ENCODE measurements at regions not wholly inside any gene's neighbourhood (a gene's known extent, or its start where the extent isn't known, plus 50 kb on each side); places are given as distances from the start of the nearest gene placed in this dataset.

DNA sequence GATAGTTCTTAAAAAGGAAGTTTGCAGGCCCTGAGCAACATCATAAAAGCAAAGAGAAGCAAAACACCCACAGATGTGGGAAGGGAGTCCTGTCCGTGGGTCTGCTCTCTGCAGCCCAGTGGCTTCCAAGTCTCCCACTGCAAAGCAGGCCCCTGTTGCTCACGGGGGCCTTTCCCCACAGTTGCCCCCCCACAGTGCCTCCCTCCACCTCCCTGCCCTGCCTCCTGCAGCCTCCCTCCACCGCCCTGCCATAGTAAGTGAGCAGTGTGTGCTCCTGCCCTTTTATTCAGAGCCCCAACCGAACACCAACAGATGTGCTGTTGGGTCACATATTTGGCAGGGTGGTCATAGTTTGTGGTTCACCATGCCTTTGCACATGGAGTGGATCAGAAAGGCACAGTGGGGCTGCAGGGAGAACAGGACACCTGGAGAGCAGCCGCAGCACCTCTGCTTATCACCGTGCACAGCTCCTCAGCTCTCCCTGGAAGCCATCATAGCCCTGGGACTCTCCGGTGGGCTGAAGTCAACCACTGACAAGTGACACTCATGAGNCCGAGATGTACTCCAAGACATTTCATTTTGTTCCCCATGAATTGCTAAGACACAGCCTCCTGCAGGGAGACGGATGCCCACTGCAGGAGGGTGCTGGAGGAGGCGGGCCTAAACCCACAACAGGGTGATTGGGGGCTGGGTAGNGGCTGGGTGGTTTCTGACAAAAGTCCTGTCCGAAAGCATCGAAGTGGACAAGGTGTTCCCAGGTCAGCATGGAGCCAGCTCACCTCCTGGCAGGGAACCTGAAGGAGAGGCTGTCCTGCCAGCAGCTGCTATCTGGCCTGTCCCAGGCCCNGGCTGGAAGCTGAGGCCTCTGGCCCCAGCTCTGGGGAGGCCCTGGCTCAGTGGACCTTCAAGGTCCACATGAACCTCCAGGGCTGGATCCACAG is 278.9 kb downstream of the GADD45G start (continued):
- TF ChIP-seq, protein P1, sequence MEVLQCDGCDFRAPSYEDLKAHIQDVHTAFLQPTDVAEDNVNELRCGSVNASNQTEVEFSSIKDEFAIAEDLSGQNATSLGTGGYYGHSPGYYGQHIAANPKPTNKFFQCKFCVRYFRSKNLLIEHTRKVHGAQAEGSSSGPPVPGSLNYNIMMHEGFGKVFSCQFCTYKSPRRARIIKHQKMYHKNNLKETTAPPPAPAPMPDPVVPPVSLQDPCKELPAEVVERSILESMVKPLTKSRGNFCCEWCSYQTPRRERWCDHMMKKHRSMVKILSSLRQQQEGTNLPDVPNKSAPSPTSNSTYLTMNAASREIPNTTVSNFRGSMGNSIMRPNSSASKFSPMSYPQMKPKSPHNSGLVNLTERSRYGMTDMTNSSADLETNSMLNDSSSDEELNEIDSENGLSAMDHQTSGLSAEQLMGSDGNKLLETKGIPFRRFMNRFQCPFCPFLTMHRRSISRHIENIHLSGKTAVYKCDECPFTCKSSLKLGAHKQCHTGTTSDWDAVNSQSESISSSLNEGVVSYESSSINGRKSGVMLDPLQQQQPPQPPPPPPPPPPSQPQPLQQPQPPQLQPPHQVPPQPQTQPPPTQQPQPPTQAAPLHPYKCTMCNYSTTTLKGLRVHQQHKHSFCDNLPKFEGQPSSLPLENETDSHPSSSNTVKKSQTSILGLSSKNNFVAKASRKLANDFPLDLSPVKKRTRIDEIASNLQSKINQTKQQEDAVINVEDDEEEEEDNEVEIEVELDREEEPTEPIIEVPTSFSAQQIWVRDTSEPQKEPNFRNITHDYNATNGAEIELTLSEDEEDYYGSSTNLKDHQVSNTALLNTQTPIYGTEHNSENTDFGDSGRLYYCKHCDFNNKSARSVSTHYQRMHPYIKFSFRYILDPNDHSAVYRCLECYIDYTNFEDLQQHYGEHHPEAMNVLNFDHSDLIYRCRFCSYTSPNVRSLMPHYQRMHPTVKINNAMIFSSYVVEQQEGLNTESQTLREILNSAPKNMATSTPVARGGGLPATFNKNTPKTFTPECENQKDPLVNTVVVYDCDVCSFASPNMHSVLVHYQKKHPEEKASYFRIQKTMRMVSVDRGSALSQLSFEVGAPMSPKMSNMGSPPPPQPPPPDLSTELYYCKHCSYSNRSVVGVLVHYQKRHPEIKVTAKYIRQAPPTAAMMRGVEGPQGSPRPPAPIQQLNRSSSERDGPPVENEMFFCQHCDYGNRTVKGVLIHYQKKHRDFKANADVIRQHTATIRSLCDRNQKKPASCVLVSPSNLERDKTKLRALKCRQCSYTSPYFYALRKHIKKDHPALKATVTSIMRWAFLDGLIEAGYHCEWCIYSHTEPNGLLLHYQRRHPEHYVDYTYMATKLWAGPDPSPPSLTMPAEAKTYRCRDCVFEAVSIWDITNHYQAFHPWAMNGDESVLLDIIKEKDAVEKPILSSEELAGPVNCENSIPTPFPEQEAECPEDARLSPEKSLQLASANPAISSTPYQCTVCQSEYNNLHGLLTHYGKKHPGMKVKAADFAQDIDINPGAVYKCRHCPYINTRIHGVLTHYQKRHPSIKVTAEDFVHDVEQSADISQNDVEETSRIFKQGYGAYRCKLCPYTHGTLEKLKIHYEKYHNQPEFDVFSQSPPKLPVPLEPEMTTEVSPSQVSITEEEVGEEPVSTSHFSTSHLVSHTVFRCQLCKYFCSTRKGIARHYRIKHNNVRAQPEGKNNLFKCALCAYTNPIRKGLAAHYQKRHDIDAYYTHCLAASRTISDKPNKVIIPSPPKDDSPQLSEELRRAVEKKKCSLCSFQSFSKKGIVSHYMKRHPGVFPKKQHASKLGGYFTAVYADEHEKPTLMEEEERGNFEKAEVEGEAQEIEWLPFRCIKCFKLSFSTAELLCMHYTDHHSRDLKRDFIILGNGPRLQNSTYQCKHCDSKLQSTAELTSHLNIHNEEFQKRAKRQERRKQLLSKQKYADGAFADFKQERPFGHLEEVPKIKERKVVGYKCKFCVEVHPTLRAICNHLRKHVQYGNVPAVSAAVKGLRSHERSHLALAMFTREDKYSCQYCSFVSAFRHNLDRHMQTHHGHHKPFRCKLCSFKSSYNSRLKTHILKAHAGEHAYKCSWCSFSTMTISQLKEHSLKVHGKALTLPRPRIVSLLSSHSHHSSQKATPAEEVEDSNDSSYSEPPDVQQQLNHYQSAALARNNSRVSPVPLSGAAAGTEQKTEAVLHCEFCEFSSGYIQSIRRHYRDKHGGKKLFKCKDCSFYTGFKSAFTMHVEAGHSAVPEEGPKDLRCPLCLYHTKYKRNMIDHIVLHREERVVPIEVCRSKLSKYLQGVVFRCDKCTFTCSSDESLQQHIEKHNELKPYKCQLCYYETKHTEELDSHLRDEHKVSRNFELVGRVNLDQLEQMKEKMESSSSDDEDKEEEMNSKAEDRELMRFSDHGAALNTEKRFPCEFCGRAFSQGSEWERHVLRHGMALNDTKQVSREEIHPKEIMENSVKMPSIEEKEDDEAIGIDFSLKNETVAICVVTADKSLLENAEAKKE (CRISPR knock-in tag; IDR thresholded peaks at IDR 0.05) = no peak

DNA sequence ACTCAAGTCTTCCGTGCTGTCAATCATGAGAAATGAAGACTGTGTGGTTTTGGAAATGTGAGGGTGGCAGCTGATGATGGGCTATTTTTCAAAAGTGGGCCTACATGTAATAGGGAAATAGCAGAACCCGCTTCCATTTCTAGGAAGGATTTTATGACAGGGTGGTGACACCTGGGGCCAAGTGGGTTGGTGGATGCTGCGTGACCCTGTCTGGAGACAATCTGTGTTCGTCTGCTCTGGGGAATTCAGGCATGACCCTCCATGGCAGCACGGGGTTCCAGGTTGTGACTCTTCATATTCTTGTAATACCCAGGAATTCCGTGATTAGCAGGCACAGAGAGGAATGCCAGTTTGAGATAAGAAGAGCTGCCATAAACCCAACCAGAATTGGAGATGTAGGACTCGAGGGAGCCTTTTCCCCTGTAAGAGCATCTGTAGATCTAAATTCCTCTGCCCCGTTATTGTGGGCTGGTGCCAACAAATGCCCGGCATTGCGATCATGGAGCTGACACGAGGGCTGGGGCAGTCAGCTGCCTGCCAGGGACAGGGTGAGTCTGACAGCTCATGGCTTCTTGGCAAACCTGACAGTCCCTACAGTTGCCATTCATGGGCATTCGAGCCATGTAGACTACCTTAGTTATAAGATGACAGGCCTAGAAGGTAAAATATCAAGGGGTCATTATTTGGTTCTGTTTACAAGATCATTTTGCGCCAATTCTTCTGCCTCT is 279.7 kb downstream of the GADD45G start:
- no peak overlapping the region for H3K4me3 ChIP-seq
- Mint-ChIP-seq H3K4me3 (no peak overlapping the region), H3K27ac (no peak overlapping the region), H3K36me3 (ENCODE audit: low read depth) (no peaks in the 10 kb centered on the region), H3K9me3 (no peaks in the 10 kb centered on the region; the same call in 2 of the 3 replicates), H3K27me3 (ENCODE audit: insufficient read depth, low read depth, poor library complexity) (peaks cover 3% of the 10 kb centered on the region), H3K4me1 (peaks cover 7% of the 10 kb centered on the region)
- H3K36me3 ChIP-seq (ENCODE audit: insufficient read depth) = no peaks in the 10 kb centered on the region
- H3K27ac ChIP-seq (ENCODE audit: low read depth) = no peak overlapping the region
- H3K79me2 ChIP-seq (replicated peaks; ENCODE audit: insufficient read depth) = no peaks in the 10 kb centered on the region
- no peaks in the 10 kb centered on the region for H3K9me2 ChIP-seq (ENCODE audit: insufficient read depth)
- H3K27me3 ChIP-seq (ENCODE audit: insufficient read depth) = no peaks in the 10 kb centered on the region
- no peaks in the 10 kb centered on the region for H3F3A ChIP-seq (replicated peaks; ENCODE audit: low read depth)
- no peak for ATAC-seq
- DNase-seq (ENCODE audit: low spot score) = no peak
- H3K4me1 ChIP-seq (ENCODE audit: insufficient read depth) = no peaks in the 10 kb centered on the region
- no peak overlapping the region for H2AFZ ChIP-seq
- no peaks in the 10 kb centered on the region for H4K20me1 ChIP-seq (replicated peaks; ENCODE audit: insufficient read depth)
- H3K4me2 ChIP-seq = no peak overlapping the region
- TF ChIP-seq STAT1 (IDR thresholded peaks at IDR 0.05; ENCODE audit: unreplicated experiment) (no peak), POLR2AphosphoS5 (IDR thresholded peaks at IDR 0.05; ENCODE audit: low read depth) (no peak)
- TF ChIP-seq, protein P2, sequence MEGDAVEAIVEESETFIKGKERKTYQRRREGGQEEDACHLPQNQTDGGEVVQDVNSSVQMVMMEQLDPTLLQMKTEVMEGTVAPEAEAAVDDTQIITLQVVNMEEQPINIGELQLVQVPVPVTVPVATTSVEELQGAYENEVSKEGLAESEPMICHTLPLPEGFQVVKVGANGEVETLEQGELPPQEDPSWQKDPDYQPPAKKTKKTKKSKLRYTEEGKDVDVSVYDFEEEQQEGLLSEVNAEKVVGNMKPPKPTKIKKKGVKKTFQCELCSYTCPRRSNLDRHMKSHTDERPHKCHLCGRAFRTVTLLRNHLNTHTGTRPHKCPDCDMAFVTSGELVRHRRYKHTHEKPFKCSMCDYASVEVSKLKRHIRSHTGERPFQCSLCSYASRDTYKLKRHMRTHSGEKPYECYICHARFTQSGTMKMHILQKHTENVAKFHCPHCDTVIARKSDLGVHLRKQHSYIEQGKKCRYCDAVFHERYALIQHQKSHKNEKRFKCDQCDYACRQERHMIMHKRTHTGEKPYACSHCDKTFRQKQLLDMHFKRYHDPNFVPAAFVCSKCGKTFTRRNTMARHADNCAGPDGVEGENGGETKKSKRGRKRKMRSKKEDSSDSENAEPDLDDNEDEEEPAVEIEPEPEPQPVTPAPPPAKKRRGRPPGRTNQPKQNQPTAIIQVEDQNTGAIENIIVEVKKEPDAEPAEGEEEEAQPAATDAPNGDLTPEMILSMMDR (conservative IDR thresholded peaks at IDR 0.05; ENCODE audit: low read depth in 2 of 2) = no peak
- TF ChIP-seq, protein P3, sequence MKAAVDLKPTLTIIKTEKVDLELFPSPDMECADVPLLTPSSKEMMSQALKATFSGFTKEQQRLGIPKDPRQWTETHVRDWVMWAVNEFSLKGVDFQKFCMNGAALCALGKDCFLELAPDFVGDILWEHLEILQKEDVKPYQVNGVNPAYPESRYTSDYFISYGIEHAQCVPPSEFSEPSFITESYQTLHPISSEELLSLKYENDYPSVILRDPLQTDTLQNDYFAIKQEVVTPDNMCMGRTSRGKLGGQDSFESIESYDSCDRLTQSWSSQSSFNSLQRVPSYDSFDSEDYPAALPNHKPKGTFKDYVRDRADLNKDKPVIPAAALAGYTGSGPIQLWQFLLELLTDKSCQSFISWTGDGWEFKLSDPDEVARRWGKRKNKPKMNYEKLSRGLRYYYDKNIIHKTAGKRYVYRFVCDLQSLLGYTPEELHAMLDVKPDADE (IDR thresholded peaks at IDR 0.05) = no peak

Measured in GM23338 (cell line).